OCI-LY1 (cell line): ENCODE measurements at regions not wholly inside any gene's neighbourhood (a gene's known extent, or its start where the extent isn't known, plus 50 kb on each side); places are given as distances from the start of the nearest gene placed in this dataset.

Experiments used
- CTCF ChIP-seq: fragments of 200-600 bp; sonication (generic), shearing (Covaris generic); IDR thresholded peaks from 2 replicates; pipeline ENCODE4 v1.5.1; 2017; ENCODE audit warnings: mild to moderate bottlenecking, antibody characterized with exemption, low read length, moderate library complexity, mixed read lengths
- EZH2 ChIP-seq: fragments of 200-600 bp; sonication (generic), shearing (Covaris generic); IDR thresholded peaks from 2 replicates; pipeline ENCODE4 v1.8.0; 2017; ENCODE audit warnings: borderline replicate concordance, mixed run types, mild to moderate bottlenecking, antibody characterized with exemption, low read length, moderate library complexity, mixed read lengths

DNA sequence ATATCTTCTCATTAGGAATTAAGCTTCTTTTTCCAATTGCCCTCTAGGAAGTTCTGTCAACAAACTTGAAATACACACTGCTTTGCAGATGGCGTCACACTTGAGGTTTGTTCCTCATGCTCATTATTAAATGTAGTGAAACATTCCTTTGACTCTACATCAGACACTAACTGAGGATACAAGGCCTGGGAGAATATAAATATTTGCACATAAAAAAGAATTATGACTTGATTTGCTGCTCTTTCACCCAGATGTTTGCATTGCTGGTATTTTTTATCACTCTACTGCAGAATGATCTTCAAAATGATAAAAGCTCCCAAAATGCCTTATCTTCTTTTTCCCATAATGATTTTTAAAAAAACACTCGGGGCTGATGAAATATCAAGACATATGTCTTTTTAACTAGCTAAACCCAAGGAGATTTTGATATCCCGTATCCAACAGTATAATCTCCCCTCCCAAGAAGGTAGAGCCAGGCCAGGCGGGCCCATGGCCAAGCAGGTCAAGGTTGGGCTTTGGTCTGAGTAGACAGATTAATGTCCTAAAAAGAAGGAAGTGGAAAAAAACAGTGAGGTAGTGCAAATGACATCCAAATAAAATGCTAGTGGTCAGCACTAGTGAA is 264.6 kb downstream of the HHIPL2 start:
- no peak for TF ChIP-seq CTCF
- no peak for TF ChIP-seq EZH2
